Suprapubic skin (tissue), 4 donors: ENCODE measurements at regions not wholly inside any gene's neighbourhood (a gene's known extent, or its start where the extent isn't known, plus 50 kb on each side); places are given as distances from the start of the nearest gene placed in this dataset.

Source experiments
- DNase-seq, 2 donors: peaks; one replicate each; pipeline ENCODE4 v3.0.0-alpha.2; 2019; ENCODE audit warnings: low spot score in 2 of 2
- H3K27ac ChIP-seq: fragments of 200-600 bp; sonication (generic); one replicate; pipeline ENCODE4 v1.5.1; 2019
- H3K27me3 ChIP-seq: fragments of 200-600 bp; sonication (generic); one replicate; pipeline ENCODE4 v1.5.1; 2019
- H3K36me3 ChIP-seq: fragments of 200-600 bp; sonication (generic); one replicate; pipeline ENCODE4 v1.5.1; 2019
- H3K4me1 ChIP-seq: fragments of 200-600 bp; sonication (generic); one replicate; pipeline ENCODE4 v1.5.1; 2019
- H3K4me3 ChIP-seq: fragments of 200-600 bp; sonication (generic); one replicate; pipeline ENCODE4 v1.5.1; 2019; ENCODE audit warnings: mild to moderate bottlenecking
- H3K9me3 ChIP-seq: fragments of 200-600 bp; sonication (generic); one replicate; pipeline ENCODE4 v1.5.1; 2019
- CTCF ChIP-seq, 2 donors: fragments of 200-600 bp in 1 of 2; fragments of 450-650 bp in 1 of 2; sonication (generic) in 1 of 2; IDR thresholded peaks; one replicate each; pipeline ENCODE4 v1.5.1; 2016 to 2019; ENCODE audit warnings: antibody characterized with exemption in 2 of 2, mild to moderate bottlenecking in 1 of 2, moderate library complexity in 1 of 2
- EP300 ChIP-seq: sonication (generic); formaldehyde crosslinking; IDR thresholded peaks from one replicate; pipeline ENCODE4 v1.6.1; 2017; ENCODE audit warnings: antibody characterized with exemption
- POLR2A ChIP-seq, 2 donors: fragments of 450-650 bp; IDR thresholded peaks; one replicate each; pipeline ENCODE4 v1.6.1; 2017; ENCODE audit warnings: antibody characterized with exemption in 2 of 2, mild to moderate bottlenecking in 2 of 2, moderate library complexity in 2 of 2
- POLR2AphosphoS5 ChIP-seq, 3 donors: sonication (generic); formaldehyde crosslinking; IDR thresholded peaks; one replicate each; pipeline ENCODE4 v1.6.1; 2017; ENCODE audit warnings: antibody characterized with exemption in 3 of 3
- WGBS: methylation state at CpG from one replicate; pipeline ENCODE4 v1.1.5; 2018; 5-methylcytosine and 5-hydroxymethylcytosine counted together

DNA sequence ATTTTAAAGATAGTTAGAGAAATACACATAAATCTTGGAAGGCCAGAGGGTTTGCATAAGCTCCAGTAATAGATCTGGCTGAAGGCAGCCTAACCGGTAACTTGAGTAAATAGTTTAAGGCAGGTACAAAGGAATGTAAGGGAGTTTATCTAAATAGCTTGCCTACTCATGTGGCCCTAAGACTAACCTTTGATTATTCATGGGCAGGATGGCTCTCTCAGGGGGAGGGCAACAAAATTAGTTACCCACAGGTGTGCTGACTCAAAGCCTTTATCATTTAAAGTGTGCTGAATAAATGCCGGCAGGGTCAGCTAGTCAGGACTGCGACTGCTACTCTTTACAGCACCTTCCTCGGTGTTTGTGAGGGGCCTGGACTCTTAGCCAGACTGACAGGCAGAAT lies 761.3 kb upstream of the KIF2B start:
- Histone ChIP-seq H3K4me1 (no peaks in the 10 kb centered on the region), H3K36me3 (no peaks in the 10 kb centered on the region), H3K4me3 (no peak overlapping the region), H3K9me3 (no peaks in the 10 kb centered on the region), H3K27ac (no peak overlapping the region), H3K27me3 (no peaks in the 10 kb centered on the region)
- TF ChIP-seq EP300 = no peak
- no peak for TF ChIP-seq POLR2A (IDR thresholded peaks at IDR 0.05)
- no peak for DNase-seq
- WGBS = 61% methylated on average over 4 of the region's 4 CpGs

- no peak for TF ChIP-seq CTCF (IDR thresholded peaks at IDR 0.05)
- no peak for TF ChIP-seq EP300
- no peak for TF ChIP-seq POLR2AphosphoS5 (IDR thresholded peaks at IDR 0.05)
- no peak for TF ChIP-seq POLR2A (IDR thresholded peaks at IDR 0.05)
Observed at GRCh38 chr17:53058031-53058430, 764.7 kb upstream of the KIF2B start.

GRCh38 chr17:53046781-53047180 lies 775.9 kb upstream of the KIF2B start:
- no peak for TF ChIP-seq EP300
- no peak for TF ChIP-seq POLR2AphosphoS5 (IDR thresholded peaks at IDR 0.05)
- TF ChIP-seq CTCF (IDR thresholded peaks at IDR 0.05) = no peak
- no peak for TF ChIP-seq POLR2A (IDR thresholded peaks at IDR 0.05)
- no peak for DNase-seq
- 49% methylated on average over 2 of the region's 2 CpGs for WGBS

More at GRCh38 chr17:53058031-53058430, 764.7 kb upstream of the KIF2B start:
- H3K9me3 ChIP-seq = no peaks in the 10 kb centered on the region
- H3K27me3 ChIP-seq = no peaks in the 10 kb centered on the region
- no peaks in the 10 kb centered on the region for H3K36me3 ChIP-seq
- H3K4me3 ChIP-seq = no peak overlapping the region
- DNase-seq = no peak
- H3K27ac ChIP-seq = no peak overlapping the region
- WGBS = 46% methylated on average over 4 of the region's 4 CpGs
- H3K4me1 ChIP-seq = no peaks in the 10 kb centered on the region

GRCh38 chr17:53039981-53040380 lies 782.7 kb upstream of the KIF2B start:
- Histone ChIP-seq H3K36me3 (no peaks in the 10 kb centered on the region), H3K27ac (no peak overlapping the region), H3K27me3 (no peaks in the 10 kb centered on the region), H3K9me3 (peaks cover 5% of the 10 kb centered on the region), H3K4me1 (no peaks in the 10 kb centered on the region), H3K4me3 (no peak overlapping the region)
- DNase-seq = no peak
- no peak for TF ChIP-seq EP300
- TF ChIP-seq CTCF (IDR thresholded peaks at IDR 0.05) = no peak
- TF ChIP-seq POLR2AphosphoS5 (IDR thresholded peaks at IDR 0.05) = no peak
- TF ChIP-seq POLR2A (IDR thresholded peaks at IDR 0.05) = no peak

More at GRCh38 chr17:53046781-53047180, 775.9 kb upstream of the KIF2B start:
- Histone ChIP-seq H3K9me3 (peaks cover 5% of the 10 kb centered on the region), H3K36me3 (no peaks in the 10 kb centered on the region), H3K27ac (no peak overlapping the region), H3K4me3 (no peak overlapping the region), H3K27me3 (no peaks in the 10 kb centered on the region), H3K4me1 (no peaks in the 10 kb centered on the region)

DNA sequence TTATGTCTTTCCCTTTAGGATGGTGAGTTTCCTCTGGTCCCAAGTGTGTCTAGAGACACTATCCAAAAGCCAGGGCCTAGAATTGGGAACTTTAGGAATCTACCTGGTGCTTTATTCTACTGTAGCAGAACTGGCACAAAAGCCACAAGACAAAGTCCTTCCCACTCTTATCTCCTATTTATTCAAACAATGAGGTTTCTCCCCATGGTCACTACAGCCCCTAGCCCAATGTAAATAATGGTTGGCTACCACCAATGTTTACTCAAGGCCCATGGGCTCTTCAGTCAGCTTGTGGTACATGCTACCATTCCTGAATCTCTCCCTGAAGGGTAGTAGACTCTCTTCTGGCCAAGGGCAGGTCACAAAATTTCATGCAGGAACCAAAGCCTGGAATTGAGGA lies 789.4 kb upstream of the KIF2B start:
- no peak overlapping the region for H3K4me3 ChIP-seq
- no peak for DNase-seq
- TF ChIP-seq CTCF (IDR thresholded peaks at IDR 0.05) (no peak), EP300 (no peak), POLR2AphosphoS5 (IDR thresholded peaks at IDR 0.05) (no peak), POLR2A (IDR thresholded peaks at IDR 0.05) (no peak)
- no peak overlapping the region for H3K27ac ChIP-seq
- H3K9me3 ChIP-seq = no peaks in the 10 kb centered on the region
- H3K4me1 ChIP-seq = no peaks in the 10 kb centered on the region
- no peaks in the 10 kb centered on the region for H3K36me3 ChIP-seq
- no peaks in the 10 kb centered on the region for H3K27me3 ChIP-seq

GRCh38 chr17:53032861-53033271 lies 789.9 kb upstream of the KIF2B start:
- Histone ChIP-seq H3K27ac (no peak overlapping the region), H3K36me3 (no peaks in the 10 kb centered on the region), H3K4me1 (no peaks in the 10 kb centered on the region), H3K4me3 (no peak overlapping the region), H3K9me3 (no peaks in the 10 kb centered on the region), H3K27me3 (no peaks in the 10 kb centered on the region)
- 17% methylated on average over 3 of the region's 3 CpGs for WGBS
- DNase-seq = no peak
- TF ChIP-seq POLR2AphosphoS5 (IDR thresholded peaks at IDR 0.05) = no peak
- TF ChIP-seq POLR2A (IDR thresholded peaks at IDR 0.05) = no peak
- TF ChIP-seq EP300 = no peak
- no peak for TF ChIP-seq CTCF (IDR thresholded peaks at IDR 0.05)
